ENCODE measurements at regions not wholly inside any gene's neighbourhood (a gene's known extent, or its start where the extent isn't known, plus 50 kb on each side); places are given as distances from the start of the nearest gene placed in this dataset.

DNA sequence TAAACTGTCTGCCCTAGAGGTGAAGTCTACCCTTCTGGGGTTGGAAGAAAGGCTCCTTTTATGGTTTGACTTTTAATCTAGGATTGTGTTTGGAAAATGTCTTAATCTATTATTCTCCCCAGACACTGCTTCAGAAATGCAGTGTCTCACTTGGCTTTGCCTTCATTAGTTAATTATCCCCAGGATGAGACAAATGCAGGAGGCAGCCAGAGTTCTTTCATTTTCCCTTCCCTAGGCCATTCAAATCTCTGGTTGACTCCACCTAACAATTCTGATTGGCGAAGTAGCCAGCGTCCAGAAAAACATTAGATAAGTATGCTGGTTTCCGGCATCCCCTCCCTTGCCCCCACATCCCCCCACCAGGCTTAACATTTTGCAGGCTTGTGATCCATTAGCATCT is 325.8 kb upstream of the PBX1 start:
- no peak for TF ChIP-seq MAX (IDR thresholded peaks at IDR 0.05)
- no peak for TF ChIP-seq TAF1 (IDR thresholded peaks at IDR 0.05; ENCODE audit: low read depth)
- TF ChIP-seq RAD21 (IDR thresholded peaks at IDR 0.05; ENCODE audit: low read depth) = no peak
- no peak for TF ChIP-seq CREB1 (IDR thresholded peaks at IDR 0.05; ENCODE audit: low read depth)
